MM.1S (cell line): ENCODE measurements at regions not wholly inside any gene's neighbourhood (a gene's known extent, or its start where the extent isn't known, plus 50 kb on each side); places are given as distances from the start of the nearest gene placed in this dataset.

Experiments
- EZH2 ChIP-seq: fragments of 300-600 bp; sonication (generic); optimal IDR thresholded peaks from 2 replicates; pipeline ENCODE3; 2017; ENCODE audit warnings: low read depth, mild to moderate bottlenecking, antibody characterized with exemption, low read length, mixed read lengths
- EZH2phosphoT487 ChIP-seq: fragments of 300-600 bp; sonication (generic); IDR thresholded peaks from 2 replicates; pipeline ENCODE4 v1.6.1; 2018; ENCODE audit warnings: antibody characterized with exemption, low read length
- TF ChIP-seq, protein P1 (sequence below): fragments of 300-600 bp; sonication (generic); IDR thresholded peaks from 2 replicates; pipeline ENCODE4 v1.5.1; 2016; ENCODE audit warnings: antibody characterized with exemption, low read length, mixed read lengths

- TF ChIP-seq, protein P1, sequence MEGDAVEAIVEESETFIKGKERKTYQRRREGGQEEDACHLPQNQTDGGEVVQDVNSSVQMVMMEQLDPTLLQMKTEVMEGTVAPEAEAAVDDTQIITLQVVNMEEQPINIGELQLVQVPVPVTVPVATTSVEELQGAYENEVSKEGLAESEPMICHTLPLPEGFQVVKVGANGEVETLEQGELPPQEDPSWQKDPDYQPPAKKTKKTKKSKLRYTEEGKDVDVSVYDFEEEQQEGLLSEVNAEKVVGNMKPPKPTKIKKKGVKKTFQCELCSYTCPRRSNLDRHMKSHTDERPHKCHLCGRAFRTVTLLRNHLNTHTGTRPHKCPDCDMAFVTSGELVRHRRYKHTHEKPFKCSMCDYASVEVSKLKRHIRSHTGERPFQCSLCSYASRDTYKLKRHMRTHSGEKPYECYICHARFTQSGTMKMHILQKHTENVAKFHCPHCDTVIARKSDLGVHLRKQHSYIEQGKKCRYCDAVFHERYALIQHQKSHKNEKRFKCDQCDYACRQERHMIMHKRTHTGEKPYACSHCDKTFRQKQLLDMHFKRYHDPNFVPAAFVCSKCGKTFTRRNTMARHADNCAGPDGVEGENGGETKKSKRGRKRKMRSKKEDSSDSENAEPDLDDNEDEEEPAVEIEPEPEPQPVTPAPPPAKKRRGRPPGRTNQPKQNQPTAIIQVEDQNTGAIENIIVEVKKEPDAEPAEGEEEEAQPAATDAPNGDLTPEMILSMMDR, result no peak
- TF ChIP-seq EZH2 (no peak), EZH2phosphoT487 (no peak)
Measured at GRCh38 chr2:224155896-224156295, 116.8 kb upstream of the SERPINE2 start.
